NCI-H1092 treated with DMSO at 0.1 percent for 48 hours (cell line): ENCODE measurements at regions not wholly inside any gene's neighbourhood (a gene's known extent, or its start where the extent isn't known, plus 50 kb on each side); places are given as distances from the start of the nearest gene placed in this dataset.

Experiments used
- DNase-seq: peaks from one replicate; lab custom pipeline; 2025; lab: John Stamatoyannopoulos, UW

GRCh38 chr6:106035655-106036054, 50.5 kb upstream of the PRDM1 start:
- no peak for DNase-seq

GRCh38 chr6:106033806-106034205, 52.3 kb upstream of the PRDM1 start:
- DNase-seq = no peak

DNA sequence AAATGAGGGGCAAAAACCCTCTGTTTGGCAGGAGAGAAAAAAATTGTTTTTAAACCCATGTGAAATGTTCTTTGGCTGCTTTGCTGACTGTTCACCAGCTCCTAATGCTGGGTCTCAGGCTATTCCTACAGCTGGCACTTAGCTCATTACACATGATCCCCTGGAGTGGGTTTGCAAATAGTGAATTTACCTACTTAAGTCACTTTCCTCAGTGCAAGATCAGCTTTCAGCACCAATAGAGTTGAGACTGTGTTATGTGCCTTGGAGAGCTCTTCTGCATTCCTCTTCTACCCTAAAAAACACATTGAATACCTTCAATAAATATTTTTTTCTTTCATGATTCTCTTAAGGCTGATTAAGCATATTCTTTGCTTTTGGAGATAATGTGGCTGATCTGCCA, 58.4 kb upstream of the PRDM1 start:
- no peak for DNase-seq

DNA sequence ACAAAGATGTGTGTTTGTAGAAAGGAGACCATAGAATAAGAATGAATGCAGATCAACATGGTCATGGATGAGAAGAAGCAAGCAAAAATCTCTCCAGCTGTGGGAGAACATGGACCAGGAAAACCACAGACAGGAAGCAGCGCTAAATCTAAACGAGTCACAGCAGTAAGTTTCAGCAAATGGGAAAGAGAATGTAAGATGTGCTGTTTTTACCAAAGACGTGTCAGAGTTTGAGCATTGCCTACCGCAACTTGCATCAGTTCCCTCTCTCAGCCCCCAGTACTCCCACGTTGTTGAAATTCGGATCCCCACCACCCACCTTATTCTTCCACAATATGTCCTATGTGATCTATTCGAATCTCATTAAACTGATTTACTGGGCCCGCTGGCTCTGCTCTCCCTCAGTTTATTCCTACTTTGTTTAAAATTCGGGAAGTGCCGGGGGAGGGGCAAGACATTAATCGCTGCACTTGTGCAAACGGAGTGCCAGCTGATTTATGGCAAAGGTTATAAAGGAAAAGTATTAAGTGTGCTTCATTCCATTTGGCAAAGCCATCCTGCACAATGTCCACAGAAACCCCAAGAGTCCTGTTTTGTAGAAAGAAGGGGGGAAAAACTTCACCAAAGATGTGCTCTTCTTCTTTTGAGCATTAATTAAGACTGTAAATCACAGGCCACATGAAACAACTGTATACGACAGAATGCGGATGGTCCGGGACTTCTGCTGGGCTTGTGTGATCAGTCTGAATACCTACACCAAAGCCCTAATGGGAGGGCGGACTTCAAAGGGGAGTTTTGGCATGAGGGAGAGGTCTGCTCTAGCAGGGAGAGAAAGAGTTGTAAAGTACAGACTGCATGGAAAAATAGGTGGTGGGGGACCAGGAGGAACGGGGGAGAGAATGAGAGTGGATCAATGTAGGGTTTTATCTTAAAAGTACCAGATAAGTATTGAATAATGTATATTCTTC, 59.1 kb upstream of the PRDM1 start:
- DNase-seq = no peak

DNA sequence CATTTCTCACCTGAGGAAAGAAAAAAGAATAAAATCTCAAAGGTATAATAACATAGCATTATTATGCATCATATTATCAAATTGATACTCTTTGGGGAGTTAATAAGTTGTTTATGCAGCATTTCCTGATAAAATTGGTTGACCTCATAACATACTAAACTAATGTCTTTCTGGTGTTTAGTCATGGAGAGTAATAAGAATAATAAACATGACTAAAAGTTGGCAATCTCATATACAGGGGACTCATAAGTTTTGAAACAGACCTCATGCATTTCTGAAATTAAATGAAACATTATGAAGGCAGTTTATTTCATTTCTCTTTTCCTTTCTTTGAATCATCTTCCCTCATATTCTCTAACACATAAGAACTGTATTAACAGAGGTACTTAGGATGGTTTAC, 60.5 kb upstream of the PRDM1 start:
- no peak for DNase-seq

DNA sequence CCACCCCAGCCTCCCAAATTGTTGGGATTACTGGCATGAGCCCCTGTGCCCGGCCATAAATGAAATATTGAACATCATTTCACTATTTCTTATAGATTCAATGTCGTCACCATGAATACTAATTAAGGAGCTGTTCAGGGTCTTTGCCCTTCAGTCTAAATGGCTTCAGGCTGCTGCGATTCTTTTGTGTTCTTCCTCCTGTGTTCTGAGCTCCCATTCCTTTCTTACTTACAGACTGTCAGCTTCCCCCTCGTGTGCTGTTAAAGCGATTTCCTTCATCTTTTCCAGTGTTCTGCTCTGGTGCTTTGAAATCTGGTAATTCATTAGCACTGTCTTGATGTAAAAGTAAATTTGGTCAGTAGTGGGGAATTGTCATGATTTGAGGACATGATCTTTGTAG, 63.3 kb upstream of the PRDM1 start:
- no peak for DNase-seq

DNA sequence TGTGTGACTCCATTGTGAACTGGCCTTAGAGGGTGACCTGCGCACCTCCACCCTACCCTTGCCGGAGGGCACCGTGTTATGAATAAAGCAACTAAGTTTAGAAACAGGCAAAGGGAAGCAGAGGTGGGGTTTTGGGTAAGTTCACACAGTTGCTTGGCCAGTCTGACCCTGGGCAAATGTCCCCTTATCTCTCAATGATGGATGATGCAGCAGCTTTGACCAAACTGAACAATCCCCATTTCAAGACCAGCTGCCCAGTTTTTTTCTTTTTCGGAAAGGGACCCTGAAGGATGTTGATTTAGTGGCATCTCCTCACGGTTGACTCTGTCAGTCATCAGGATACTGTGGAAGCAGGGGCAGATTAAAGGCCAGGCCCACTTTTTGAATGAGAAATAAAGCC, 68.7 kb upstream of the PRDM1 start:
- DNase-seq = no peak

DNA sequence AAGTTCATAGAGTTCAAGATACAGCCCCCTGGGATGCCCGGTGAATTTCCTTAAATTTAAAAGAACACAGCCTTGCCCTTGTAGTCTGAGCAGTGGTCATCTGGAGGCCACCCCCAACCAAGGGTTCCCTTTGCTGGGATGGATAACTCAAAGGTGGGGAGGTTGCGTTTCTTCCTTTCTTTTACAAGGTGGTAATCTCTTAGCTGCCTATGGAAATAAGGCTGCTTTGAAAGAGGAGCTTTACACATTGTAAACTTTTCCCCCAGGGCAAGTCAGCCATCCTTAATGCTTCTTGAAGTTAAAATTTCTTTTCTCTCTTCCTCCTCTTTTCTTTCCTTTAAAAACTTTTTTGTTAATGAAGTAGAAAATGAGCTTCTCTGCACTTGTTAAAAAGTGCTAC, 71.2 kb upstream of the PRDM1 start:
- DNase-seq = no peak

GRCh38 chr6:106011476-106011875, 74.7 kb upstream of the PRDM1 start:
- DNase-seq = no peak

DNA sequence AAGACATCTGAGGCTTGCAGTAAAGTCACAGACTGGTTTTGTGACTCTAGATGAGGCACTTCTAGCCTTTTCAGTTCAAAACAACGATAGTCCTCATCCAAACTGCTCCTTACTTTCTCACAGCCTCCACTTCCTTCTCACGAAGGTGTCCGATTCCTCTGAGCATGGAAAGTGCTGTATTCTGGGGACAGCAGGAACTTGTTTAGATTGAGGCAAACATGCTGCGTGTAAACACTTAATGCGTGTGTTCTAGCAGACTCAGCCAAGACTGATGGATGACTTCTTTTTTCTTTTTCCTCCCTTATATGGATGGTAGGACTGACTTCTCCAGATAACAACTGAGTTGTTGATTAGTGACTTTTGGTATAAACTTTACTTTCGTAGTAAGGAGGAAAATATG, 80.2 kb upstream of the PRDM1 start:
- DNase-seq = no peak

DNA sequence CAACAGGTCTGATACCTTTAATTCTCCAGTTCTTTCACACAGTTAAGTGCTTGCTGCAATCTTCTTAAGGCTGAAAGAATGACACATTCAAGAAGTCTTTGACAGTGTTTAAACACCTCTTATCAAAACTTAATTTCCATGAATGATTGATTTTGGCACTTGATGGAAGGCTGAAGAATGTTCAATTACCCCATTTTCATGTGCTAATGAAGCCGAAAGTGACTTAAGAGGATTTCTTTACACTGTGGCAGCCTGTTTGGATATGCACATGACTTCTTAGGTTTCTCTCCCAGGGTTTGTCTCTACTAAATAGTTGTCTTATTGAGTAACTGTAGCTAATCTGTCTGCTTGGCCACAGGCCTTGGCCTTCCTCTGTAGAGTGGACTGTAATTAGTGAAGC, 81.1 kb upstream of the PRDM1 start:
- DNase-seq = no peak

DNA sequence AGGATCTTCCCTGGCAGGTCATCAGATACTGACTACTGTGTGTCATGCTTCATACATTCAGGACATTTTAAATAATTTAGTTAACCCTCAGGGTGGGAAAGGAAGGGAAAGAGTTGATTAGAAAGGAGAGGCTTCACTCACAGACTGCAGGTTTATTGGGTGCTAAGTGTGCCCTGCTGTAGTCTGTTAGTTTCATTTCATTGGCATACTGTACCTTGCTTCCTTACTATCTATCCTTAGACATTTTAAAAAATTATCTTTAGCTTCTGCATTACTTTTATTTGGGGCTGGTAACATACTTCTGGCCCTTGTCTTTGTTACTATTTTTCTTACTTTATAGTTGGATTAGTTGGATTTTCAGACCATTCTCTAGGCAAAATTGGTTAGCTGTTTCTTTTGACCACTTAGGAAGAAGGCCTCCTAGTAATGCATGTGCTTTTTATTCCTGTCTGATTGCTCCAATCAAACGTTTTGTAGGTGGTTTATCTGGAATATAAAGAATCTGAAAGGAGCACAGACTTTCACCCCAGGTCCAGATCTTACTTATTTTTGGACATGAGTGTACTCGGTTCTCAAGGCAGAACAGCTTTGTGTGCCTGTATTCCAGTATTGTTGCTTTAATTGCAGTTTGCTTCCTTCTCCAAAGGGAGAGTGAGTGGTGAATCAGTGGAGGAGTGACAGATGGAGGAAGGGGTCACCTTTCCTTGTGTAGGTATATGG, 82.7 kb upstream of the PRDM1 start:
- no peak for DNase-seq

- no peak for DNase-seq
These were observed 84.1 kb upstream of the PRDM1 start for GRCh38 chr6:106002005-106002404.

GRCh38 chr6:106000935-106001334, 85.2 kb upstream of the PRDM1 start:
- DNase-seq = no peak

DNA sequence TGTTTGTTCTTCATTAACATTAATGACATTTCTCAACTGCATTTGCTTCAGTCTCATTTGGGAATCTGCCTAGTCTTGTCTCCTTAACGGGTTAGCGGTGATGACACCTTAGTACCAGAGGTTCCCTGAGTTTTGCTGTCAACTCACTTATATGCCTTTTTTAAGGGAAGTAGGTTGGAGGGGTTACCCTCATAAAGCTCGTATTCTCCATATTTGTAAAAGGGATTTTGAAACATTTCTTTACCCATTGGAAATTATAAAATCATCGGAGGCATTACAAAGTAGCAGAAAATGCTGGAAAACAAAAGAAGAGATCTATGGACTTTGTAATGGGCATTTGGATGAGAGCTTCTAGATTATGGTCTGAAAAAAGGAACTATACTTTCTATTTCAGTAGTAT, 88.7 kb upstream of the PRDM1 start:
- no peak for DNase-seq

DNA sequence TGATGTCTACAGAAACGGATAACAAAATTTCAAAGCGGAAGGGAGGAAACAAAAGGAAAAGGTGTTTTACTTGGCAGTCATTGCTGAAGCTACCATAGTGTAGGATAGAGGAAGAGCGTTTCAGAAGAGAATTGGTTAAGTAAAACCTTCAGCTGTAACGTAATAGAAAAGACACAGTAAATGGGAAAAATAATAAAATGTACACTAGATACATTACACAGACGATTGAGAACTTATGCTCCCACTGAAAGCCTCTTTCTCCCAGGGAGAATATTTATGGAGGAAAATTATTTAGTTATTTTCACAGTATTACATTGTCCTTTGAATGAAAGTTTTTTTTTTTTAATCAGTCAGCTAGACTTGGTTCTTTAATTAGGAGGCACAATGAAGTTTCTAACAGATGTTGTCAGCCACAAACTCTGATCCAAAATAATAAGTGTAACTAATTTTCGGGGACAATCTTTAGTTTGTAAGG, 90.7 kb upstream of the PRDM1 start:
- DNase-seq = no peak

DNA sequence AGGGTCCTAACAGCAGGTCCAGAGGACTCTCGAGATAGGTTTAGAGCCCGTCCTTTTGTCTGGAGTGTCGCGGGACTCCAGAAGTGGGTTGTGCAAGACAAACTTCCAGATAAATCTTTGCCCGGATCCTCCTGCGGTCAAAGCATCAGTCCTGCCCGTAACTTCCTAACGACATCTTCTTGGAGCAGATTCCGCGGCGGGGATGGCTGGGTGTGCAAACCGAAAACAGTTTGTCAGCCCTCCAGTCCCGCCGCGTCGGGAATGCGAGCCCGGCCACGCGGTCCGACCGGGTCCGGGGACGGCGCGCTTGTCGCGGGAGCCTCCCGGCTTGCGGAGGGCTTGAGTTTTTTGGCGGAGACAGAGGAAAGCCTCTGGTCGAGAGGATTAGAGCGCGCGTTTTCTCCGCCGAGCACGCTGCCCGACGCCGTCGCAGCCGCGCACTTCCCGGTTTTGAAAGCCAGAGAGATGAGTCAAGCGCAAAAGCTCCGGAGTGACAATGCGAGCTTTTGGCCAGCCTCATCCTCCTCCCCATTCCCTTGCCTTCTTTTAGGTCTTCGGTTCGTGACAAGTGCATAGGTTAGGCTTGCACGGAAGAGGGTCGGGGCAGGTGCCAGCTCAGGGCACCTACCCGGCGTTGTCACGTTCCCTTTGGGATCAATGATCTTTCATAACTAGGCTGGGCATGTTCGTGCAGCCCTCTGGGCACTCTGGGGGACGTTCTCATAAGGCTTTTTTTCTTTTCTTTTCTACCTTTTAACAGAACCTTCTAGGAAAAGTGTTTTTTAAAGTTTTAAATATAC, 91.3 kb upstream of the PRDM1 start:
- no peak for DNase-seq

DNA sequence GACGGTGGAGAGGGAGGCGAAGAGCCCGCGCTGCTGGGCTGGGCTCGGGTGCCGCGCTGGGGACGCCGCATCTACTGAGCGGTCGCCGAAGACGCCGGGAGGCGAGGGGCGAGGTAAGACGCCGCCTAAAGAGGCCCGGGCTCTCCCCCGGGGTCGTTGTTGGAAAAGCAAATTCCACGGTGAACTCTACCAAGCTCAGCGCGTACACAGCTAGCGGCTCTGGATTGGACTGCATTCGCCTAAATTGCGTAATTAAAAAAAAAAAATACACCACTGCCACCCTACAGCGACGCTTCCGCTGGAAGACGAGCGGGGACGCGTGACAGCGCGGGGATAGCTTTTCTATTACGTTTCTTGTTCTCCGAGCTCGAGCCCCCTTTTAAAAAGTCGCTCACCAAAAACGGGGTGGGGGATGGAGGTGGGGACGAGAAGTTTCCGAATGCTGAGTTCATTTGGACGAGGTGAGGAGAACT, 92.0 kb upstream of the PRDM1 start:
- no peak for DNase-seq

DNA sequence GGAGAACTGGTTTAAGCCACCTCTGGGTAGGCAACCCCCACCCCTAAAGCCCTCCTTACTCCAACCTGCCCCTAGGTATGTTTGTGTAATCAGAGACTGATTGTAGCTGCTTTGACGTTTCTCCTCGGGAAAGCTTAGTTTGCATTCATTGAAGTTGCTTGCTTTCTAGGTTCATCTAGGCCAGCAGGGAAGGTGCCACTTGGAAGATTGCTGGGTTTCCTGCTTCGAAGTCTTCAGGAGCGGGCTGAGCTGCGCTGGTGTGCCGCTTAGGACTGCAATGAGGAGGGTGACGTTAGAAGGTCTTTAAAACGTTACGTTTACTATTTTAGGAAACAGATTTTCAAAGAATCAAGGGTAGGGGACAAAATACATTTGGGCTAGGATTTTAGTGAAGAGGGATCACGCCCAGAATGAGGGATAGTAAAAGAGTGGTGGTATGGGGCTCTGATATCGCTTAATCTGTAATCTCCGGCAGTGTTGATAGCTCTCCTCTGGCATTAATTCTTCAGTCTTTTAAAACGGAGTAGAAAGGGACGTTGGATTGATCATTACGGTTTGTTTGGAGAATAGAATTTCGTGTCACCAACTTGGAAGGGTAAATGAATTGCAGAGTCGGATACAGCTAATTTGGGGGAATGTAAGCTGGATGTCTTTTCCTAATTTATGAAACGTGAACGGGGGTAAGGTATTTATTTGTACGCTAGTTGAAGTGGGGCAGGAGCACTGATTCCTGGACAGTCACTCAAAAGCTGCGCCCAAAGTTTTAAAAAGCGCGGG, 92.6 kb upstream of the PRDM1 start:
- DNase-seq = no peak

- peak; percentile 35 for DNase-seq
These were observed 93.7 kb upstream of the PRDM1 start for GRCh38 chr6:105992315-105992961.
